GM19328 (cell line): ENCODE measurements at regions not wholly inside any gene's neighbourhood (a gene's known extent, or its start where the extent isn't known, plus 50 kb on each side); places are given as distances from the start of the nearest gene placed in this dataset.

ENCODE experiments used
- ATAC-seq: cut with Tn5 transposase; IDR thresholded peaks from one replicate; pipeline ENCODE4 v1.9.1; 2021; ENCODE audit warnings: mild to moderate bottlenecking, moderate library complexity; ENCODE audit not compliant: unreplicated experiment

- ATAC-seq, result no peak
Measured at GRCh38 chr10:94043431-94043990, 49.8 kb downstream of the PLCE1 start.

GRCh38 chr10:94046098-94046497 is 52.4 kb downstream of the PLCE1 start:
- ATAC-seq, result no peak

GRCh38 chr10:94047293-94047692 is 53.6 kb downstream of the PLCE1 start:
- no peak for ATAC-seq

DNA sequence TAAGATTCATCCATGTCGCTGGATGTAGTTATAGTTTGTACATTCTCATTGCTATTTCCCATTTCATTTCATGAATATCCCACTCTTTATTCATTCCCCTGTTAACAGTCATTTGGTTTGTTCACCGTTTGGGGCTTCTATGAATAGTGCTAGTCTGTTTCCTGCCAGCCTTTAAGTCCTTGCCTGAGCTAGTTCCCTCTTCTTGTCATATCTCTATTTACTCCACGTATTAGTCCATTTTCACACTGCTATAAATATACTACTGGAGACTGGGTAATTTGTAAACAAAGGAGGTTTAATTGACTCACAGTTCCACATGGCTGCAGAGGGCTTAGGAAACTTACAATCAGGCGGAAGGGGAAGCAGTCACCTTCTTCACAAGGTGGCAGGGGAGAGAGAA is 56.2 kb downstream of the PLCE1 start:
- no peak for ATAC-seq

DNA sequence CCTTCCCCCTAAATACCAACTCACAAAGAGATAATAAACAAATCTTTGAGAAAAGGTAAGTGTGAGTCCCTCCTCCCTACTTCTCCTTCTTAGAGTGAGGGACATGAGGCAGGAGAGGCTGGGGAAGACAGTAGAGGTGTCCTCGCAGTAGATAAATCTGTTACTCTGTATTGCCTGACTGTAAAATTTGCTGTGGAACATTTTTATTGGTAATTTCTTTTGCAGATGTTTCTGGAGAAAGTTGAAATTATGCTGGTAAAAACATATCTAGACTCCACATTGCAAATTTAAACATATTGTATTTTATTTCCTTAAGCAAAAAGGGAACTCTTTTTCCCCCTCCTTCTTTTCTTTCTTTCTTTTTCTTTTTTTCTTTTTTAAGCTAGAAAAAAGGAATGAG is 58.5 kb downstream of the PLCE1 start:
- ATAC-seq, result no peak

- no peak for ATAC-seq
Measured at GRCh38 chr10:94052866-94053791, 59.4 kb downstream of the PLCE1 start.

DNA sequence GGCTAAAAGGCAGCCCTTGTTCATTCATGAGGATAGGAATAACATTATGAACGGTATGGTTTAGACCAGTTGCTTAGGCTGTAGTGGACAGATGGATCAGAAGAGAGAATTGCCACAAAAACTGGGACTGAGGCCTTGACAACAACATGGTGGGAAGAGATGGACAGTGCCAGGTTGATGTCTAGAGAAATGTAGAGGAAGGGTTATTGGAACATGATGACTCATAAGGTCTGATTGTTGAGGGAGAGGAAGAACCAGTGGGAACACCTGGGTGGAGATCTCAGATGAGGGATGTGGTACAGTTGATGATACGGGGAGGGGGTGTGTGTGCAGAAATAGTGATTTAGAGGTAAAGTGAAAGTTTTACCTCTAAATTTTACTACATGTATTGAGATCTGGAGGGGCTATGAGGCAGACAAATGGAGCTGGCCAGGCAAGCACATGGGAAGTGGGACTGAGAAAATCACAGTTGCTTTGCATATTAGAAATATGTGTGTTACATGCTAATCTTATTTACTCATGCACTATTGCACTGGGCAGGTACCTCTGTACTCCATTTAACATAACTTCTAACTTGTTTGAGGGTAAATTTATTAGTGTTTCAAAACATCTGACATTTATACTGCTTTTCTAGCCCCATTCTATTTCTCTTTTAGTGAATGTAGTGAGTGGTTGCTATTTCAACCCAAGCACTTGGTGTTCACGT is 65.6 kb downstream of the PLCE1 start:
- ATAC-seq, result no peak

DNA sequence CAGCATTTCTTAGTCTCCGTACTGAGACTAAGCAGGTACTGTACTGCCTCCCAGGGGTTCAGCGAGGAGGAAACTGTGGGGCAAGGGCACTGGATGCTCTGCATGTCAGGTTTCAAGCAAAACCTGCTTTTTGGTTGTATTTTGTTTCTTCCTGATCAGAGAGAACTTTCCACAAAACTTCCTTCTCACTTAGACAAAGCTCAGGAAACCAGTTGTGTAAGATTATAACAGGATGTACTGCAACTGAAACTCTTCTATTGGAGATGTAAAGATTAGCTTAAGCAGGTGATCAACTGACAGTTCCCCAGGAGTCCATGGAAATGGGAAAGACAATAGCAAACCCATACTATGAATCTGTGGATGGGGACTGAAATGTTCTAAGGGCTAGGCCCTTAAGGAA is 67.3 kb downstream of the PLCE1 start:
- no peak for ATAC-seq

DNA sequence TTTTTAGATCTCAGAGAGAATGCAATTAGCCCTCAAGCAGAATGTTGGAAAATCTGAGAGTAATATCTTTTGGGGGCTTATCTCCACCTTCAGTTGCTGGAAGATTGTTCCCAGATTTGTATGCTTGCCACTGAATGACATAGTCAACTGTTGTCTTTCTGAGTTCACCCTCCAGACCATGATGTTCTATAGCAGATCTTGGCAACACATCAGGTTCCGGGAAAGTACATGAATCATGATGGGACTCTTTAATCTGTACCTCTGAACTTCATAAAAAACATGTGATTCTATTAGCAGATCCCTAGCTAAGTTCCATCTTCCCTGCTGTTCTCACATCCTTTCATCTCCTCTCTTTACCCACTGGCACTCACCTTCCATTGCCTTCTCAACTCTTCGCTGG is 68.9 kb downstream of the PLCE1 start:
- ATAC-seq, result no peak

DNA sequence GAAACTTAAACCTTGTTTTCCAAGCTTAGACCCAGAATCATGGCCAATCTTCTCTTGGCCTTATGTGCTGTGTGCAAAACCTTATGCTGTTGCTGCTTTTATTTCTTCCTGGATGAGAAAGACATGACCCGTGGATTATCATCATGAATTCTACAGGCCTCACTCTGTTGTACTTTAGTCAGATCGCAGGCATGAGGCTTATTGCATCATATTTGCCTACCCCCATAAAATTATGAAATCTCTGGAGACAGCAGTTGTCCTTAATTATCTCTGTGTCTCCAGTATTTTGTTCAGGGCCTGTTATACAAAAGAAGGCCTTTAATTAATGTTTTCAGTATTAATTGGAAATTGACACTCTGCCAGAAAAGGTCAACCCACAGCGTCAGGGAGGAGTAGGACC is 71.6 kb downstream of the PLCE1 start:
- ATAC-seq, result no peak

GRCh38 chr10:94065787-94066186 is 72.1 kb downstream of the PLCE1 start:
- ATAC-seq, result no peak

DNA sequence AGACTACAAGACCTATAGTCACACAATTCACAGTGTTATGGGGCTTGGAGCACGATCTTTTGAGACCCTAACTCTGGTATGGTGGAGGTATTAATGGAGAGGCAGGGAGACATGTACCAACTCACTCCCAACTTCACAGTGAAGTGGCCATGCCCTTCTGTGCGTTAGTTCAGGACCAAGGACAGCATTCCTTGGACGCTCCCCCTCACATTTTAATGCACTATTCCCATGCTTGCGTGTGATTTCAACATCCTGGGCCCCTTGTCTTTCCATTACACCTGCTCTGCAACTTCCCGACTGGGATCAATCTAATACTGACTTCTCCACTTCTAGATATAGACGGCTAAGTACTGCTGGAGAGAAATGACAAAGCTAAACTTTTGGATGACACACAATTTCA is 72.7 kb downstream of the PLCE1 start:
- ATAC-seq, result no peak

DNA sequence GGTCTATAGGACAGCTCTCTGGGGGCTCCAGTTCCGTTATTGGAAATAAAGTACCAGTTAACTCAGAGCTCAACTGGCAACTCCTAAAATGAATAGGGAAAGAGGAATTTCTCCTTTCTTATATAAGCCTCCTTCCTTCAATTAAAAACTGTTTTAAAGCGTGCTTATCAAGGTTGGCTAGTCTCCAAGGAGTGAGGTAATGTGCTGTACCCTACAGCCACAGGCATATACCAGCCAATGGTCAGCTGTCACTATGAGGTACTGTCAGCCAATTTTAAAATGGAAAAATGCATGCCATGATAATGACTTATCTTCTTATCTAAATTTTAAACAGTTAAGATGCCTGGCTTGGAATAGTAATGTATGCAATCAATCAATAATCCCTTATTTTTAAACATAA is 76.2 kb downstream of the PLCE1 start:
- no peak for ATAC-seq

DNA sequence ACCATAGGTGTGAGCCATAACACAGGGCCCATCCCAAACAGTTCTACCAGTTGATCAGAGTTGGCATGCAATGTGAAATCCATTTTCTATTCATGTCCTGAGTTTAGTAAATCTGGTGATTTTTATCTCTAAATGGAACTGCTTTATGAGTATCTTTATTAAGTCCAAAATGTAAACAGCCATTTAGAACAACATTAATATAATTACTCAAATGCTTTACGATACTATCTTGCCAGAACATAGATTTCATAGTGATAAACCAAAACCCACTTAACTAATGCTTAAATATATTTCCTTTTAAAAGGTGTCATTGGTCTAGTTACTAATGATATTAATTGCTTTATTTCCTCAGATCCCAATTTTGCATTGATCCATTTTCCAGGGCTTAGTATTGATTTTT is 80.7 kb downstream of the PLCE1 start:
- ATAC-seq, result no peak

DNA sequence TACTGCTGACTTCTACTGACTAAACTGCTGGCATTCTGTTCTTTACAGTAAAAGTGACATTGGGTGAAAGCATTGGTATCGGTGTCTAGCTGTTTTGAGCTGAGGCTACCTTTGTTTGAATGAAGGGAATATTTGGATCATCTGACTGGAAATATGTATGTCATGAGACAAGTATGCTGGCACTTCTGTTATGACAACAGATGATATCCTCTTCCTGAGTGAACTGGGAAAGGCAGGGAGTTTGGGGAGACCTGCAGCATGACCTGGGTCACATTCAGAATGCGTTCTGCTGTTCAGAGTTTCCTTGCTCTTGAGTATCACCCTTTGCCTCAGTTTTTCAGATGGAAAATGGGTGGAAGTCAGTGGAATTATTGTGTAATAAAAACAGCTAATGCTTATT is 81.8 kb downstream of the PLCE1 start:
- no peak for ATAC-seq

DNA sequence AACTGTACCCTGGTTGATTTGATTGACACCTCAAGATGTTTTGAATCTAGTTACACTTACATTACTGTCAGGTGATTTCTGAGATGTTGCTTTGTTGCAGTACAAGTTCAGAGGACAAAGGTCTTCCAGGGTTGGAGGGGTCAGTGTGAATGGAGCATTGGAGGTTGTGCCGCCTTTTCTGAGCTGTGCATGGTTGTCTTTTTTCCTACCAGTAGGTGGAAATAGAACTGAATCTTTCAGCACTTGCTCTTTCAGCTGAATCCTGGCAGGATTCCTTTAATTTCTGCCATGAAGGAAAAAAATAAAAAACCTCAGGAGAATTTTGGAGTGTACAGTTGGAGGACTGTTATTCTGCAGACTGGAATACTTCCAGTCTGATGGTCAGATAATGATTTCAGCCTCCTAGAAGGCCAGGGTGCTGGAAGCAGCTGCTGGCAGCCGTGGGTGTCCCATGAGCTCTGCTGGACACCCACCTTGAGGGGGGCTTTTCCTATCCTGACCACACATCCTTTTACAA is 82.7 kb downstream of the PLCE1 start:
- no peak for ATAC-seq

GRCh38 chr10:94077042-94077441 is 83.3 kb downstream of the PLCE1 start:
- ATAC-seq, result no peak

DNA sequence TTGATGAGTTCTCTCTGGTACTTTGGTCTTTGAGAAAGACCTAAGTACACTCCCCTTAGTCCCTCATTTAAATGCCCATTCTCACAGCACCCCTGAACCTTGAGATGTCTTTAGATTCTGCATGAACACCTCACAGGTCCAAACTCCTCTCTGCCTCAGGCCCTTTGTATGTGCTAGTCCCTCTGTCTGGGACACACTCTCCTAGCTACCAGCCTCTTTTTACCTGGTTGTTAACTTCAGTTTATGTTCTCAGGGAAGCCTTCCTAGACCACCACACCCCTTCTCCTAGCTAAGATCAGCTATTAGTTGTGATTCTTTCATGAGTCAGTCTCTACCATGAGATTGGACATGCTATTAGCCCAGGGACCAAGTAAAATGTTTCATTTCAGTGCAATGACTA is 86.4 kb downstream of the PLCE1 start:
- no peak for ATAC-seq

- ATAC-seq, result no peak
Measured at GRCh38 chr10:94083662-94084265, 90.0 kb downstream of the PLCE1 start.

DNA sequence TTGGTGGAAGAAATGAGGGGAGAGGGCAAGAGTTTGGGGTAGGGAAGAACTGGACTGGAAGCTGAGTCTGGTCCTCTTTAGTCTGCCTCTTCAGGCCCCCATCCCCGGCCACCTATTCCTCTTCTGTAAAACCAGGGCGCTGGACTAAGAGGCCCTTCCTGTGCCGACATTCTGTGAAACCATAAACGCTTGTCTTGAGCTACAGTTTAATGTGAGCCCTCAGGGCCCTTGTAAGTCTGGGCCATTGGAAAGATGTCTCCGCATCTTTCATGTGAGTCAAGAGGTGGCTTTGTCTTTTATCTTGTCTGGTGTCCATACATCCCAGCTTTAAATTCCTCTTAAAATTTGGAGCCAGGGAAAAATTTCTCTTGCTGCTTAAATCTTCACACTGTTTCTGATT is 90.6 kb downstream of the PLCE1 start:
- ATAC-seq, result no peak

DNA sequence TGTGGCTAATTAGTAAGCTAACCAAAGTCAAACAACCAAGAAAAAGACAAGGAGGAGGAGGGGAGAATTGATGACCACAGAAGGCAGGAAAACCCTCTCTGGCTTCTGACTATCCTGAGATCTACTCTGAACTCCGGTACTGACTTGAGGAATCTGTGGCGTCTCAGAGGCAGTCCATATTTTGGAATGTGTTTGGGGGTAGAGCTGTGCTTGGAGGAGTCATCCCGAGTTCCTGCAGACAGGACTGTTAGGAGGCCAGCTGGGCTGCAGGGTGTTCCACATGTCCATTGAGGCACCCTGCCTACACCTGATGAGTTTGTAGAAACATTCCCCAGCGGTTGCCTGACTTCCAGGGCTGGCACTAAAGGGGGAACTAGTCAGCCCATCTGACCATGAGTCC is 91.6 kb downstream of the PLCE1 start:
- no peak for ATAC-seq
